Tibial artery (tissue), 4 donors: ENCODE measurements at regions not wholly inside any gene's neighbourhood (a gene's known extent, or its start where the extent isn't known, plus 50 kb on each side); places are given as distances from the start of the nearest gene placed in this dataset.
"Not testable (repeated sequence)": the region's sequence is repeated elsewhere in the genome, so short reads cannot be mapped to it uniquely, and the experiment has no call there.

Source experiments
- DNase-seq, 2 donors: peaks; one replicate each; pipeline ENCODE4 v3.0.0-alpha.2; 2019
- H3K27ac ChIP-seq, 2 donors: fragments of 200-600 bp; sonication (generic) in 1 of 2; 1 replicate in 1 of 2; 2 replicates in 1 of 2; pipeline ENCODE4 v1.5.1; 2018 to 2019; ENCODE audit warnings: mild to moderate bottlenecking in 1 of 2
- H3K27me3 ChIP-seq, 2 donors: fragments of 200-600 bp; sonication (generic) in 1 of 2; one replicate each; pipeline versions ENCODE4 v1.5.1 to v1.6.0; 2016 to 2019
- H3K36me3 ChIP-seq, 3 donors: fragments of 200-600 bp; sonication (generic) in 2 of 3; one replicate each; pipeline ENCODE4 v1.5.1; 2016 to 2019; ENCODE audit warnings: mild to moderate bottlenecking in 2 of 3
- H3K4me1 ChIP-seq, 4 donors: fragments of 200-600 bp; sonication (generic) in 2 of 4; 1 replicate in 3 of 4; 2 replicates in 1 of 4; pipeline ENCODE4 v1.5.1; 2016 to 2019
- H3K4me3 ChIP-seq, 2 donors: fragments of 200-600 bp; sonication (generic) in 1 of 2; 1 replicate in 1 of 2; 2 replicates in 1 of 2; pipeline ENCODE4 v1.5.1; 2018 to 2019; ENCODE audit warnings: mild to moderate bottlenecking in 2 of 2
- H3K9me3 ChIP-seq, 3 donors: fragments of 200-600 bp; sonication (generic) in 1 of 3; one replicate each; pipeline ENCODE4 v1.5.1; 2016 to 2019
- intact Hi-C: fragments of 100-400 bp; cut with DNase I; formaldehyde crosslinking; loops from one replicate; pipeline ENCODE4 v1.15.0; 2023; ENCODE audit warnings: low total_unique reads
- TF ChIP-seq, protein P1 (sequence below), 2 experiments: fragments of 200-600 bp in 1 of 2; fragments of 450-650 bp in 1 of 2; IDR thresholded peaks; one replicate each; pipeline ENCODE4 v1.5.1; 2017 to 2019; ENCODE audit warnings: antibody characterized with exemption in 2 of 2, mild to moderate bottlenecking in 1 of 2, moderate library complexity in 1 of 2

DNA sequence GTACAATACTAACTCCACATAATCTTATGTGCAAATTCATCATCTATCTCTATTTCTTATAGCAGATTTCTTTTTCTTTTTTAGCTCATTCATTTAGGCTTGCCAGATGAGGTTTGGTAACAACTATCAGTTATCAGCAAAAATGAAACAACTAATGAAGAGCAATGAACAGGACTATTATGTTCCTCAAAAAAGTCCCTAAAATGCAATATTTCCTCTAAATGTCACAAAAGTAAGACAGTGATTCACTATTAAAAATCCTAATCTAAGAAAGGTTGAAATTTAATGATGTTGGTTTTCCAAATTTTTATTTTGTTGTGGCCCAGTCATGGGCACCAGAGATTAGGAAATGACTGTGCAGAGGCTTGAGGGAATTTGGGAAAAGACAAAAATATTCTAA, 135.3 kb downstream of the PPIAL4G start:
- Histone ChIP-seq H3K9me3 (no peaks in the 10 kb centered on the region), H3K4me1 (peaks cover 0 to 5% (median 2%) of the 10 kb centered on the region in 4 donors), H3K36me3 (no peaks in the 10 kb centered on the region), H3K4me3 (no peak overlapping the region), H3K27ac (no peak overlapping the region), H3K27me3 (peaks cover 0 to 42% of the 10 kb centered on the region in 2 donors)
- intact Hi-C loops = no loop called here
- TF ChIP-seq, protein P1, sequence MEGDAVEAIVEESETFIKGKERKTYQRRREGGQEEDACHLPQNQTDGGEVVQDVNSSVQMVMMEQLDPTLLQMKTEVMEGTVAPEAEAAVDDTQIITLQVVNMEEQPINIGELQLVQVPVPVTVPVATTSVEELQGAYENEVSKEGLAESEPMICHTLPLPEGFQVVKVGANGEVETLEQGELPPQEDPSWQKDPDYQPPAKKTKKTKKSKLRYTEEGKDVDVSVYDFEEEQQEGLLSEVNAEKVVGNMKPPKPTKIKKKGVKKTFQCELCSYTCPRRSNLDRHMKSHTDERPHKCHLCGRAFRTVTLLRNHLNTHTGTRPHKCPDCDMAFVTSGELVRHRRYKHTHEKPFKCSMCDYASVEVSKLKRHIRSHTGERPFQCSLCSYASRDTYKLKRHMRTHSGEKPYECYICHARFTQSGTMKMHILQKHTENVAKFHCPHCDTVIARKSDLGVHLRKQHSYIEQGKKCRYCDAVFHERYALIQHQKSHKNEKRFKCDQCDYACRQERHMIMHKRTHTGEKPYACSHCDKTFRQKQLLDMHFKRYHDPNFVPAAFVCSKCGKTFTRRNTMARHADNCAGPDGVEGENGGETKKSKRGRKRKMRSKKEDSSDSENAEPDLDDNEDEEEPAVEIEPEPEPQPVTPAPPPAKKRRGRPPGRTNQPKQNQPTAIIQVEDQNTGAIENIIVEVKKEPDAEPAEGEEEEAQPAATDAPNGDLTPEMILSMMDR (IDR thresholded peaks at IDR 0.05) = no peak
- DNase-seq = no peak

DNA sequence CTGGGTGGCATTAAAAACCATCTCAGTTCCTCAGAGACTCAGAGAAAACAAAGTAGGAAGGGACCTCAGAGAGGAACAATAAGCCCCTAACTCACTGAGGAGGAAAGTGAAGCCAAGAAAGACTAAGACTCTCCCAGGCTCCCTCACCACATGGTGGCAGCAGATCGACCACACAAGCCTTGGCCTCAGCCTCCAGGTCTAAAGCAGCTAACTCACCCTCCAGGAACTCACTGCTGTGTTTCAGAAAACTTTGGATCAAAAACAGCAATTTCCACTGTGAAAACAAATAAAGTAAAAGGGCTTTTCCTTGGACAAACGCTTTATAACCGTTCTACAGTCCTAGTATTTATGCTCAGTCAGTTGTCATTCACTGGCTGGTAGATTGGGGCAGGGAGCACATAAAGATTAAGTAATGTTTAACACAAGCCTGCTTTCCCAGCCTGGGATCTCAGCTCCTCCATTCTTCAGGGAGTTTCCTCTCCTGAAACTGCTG, 137.4 kb downstream of the PPIAL4G start:
- H3K36me3 ChIP-seq, H3K9me3 ChIP-seq, intact Hi-C loops, DNase-seq, H3K27ac ChIP-seq, H3K4me1 ChIP-seq, H3K4me3 ChIP-seq: not testable (repeated sequence)
- TF ChIP-seq, protein P1 (IDR thresholded peaks at IDR 0.05) = peak; percentile 33 to 50
- peaks cover 0 to 22% of the 10 kb centered on the region in 2 donors for H3K27me3 ChIP-seq

DNA sequence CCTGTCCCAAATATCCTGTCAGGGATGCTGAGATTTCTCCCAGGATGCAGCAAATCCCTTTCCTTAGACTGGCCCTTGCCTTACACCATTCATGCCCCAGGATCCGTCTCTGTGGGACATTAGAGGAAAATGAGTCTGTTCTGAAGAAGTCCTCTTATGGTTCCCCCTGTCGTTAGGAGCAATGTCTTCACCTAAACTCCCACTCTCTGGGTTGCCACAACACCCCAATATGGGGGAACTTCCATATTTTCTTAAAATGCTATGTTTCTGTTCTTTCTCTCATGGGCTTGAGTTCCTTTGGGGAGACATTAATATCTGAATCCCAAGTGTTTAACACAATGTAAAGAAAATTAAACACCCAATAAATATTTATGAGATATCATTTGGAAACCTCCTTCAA, 138.5 kb downstream of the PPIAL4G start:
- H3K27ac ChIP-seq, intact Hi-C loops, H3K36me3 ChIP-seq, H3K4me1 ChIP-seq, DNase-seq, H3K4me3 ChIP-seq, H3K9me3 ChIP-seq: not testable (repeated sequence)
- peaks cover 0 to 13% of the 10 kb centered on the region in 2 donors for H3K27me3 ChIP-seq

DNA sequence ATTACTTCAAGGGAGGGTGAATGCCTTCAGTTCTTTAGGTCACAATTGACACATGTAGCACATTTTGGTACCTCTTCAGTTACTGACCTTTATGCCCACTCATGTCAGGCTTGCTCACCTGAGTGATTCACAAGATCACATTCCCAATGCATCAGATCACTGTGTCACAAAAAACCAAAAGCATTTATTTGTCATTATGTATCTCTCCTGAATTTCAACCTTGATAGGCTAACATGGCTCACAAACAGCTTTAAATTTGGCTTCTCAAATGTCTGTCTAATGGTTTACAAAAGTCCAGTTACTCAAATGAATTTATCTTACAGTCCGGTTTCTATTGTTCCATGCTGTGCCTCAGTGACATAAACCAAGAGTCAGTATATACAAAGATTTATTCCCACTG, 141.4 kb downstream of the PPIAL4G start:
- H3K4me1 ChIP-seq, DNase-seq, intact Hi-C loops, H3K36me3 ChIP-seq, H3K27me3 ChIP-seq, H3K9me3 ChIP-seq, H3K4me3 ChIP-seq, H3K27ac ChIP-seq: not testable (repeated sequence)

DNA sequence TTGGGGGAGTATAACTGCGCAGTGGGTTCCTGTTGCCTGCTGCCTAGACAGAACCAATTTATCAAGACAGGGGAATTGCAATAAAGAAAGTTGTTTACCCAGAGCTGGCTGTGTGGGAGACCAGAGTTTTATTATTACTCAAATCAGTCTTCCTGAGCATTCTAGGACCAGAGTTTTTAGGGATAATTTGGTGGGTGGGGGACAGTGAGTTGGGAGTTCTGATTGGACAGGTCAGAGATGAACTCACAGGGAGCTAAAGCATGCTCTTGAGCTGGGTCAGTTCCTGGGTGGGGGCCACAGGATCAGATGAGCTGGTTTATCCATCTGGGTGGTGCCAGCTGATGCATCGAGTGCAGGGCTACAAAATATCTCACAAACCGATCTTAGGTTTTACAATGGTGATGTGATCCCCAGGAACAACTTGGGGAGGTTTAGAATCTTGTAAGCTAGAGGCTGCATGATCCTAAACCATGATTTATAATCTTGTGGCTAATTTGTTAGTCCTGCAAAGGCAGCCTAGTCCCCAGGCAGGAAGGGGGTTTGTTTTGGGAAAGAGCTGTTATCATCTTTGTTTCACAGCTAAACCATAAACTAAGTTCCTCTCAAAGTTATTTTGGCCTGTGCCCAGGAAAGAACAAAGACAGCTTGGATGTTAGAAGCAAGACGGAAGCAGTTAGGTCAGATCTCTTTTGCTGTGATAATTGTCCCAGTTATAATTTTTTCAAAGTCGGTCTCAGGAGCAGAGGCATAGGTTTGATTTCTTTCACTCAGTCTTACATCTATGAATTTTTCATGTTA, 146.8 kb downstream of the PPIAL4G start:
- DNase-seq, intact Hi-C loops, H3K36me3 ChIP-seq, H3K27me3 ChIP-seq, H3K27ac ChIP-seq, H3K4me3 ChIP-seq, H3K9me3 ChIP-seq: not testable (repeated sequence)
- H3K4me1 ChIP-seq = peaks cover 0 to 21% (median 10%) of the 10 kb centered on the region in 4 donors

DNA sequence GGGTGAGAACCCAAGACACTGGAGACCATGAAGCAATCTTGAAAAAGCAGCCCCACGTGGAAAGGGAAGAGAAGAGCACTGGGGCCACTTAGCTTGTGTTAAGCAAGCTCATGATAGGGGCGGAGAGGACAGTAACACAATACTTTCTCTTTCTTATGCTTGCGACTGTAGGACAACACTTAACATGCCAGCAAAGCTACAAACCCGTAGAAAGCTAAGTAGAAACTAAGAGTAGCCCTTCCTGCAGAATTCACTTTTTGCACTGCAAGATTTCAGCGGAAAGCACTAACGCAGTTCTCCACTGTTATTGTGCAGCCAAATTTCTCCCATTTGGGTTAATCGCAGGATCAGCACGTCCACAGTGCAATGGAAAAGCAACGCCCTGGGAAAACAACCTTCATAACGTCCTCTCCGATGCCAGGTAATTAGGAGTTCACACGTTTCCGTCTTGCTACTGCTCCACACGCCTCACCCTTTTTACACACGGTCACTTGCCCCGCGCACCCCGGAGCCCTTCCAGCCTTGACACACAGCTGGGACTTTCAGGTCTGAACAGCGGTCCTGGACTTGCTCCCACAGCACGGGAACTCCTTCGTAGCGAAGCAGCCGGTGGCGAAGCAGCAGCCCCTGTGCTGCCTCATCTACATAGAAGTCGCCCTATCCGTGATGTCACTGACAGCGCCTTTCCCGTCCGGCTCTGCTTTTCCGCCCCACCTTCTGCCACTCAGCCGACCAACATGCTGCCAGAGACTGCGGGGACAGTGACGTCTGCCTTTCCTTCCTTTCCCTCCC, 148.6 kb downstream of the PPIAL4G start:
- intact Hi-C loops = no loop called here
- DNase-seq = peak; percentile 73 to 87
- Histone ChIP-seq H3K9me3 (no peaks in the 10 kb centered on the region), H3K27me3 (peaks cover 0 to 6% of the 10 kb centered on the region in 2 donors), H3K27ac (peak overlapping the region; percentile 44 to 69), H3K4me1 (peaks cover 0 to 21% (median 10%) of the 10 kb centered on the region in 4 donors), H3K36me3 (no peaks in the 10 kb centered on the region), H3K4me3 (peak overlapping the region; percentile 45 to 50)
- TF ChIP-seq, protein P1 (IDR thresholded peaks at IDR 0.05) = no peak

DNA sequence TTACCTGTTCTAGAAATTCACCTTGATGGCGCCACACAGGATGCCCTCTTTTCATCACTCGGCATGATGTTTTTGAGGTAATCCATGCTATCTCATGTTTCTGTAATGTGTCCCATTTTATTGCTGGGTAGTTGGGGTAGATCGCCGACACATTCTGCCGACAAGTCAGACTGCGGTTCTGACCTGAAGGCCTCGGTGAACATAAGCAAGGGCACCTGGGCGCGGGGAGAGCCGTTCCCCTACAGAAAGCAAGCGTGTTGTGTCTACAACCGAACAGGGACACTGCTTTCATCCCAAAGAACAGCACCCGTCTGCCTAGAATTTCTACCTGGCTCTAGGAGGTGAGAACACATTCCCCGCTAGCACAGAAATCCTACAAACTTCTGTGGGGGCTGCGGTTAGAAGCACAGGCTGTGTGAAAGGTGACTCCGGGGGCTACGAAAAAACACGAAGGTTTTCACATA, 149.2 kb downstream of the PPIAL4G start:
- no peaks in the 10 kb centered on the region for H3K9me3 ChIP-seq
- no peaks in the 10 kb centered on the region for H3K36me3 ChIP-seq
- intact Hi-C loops = no loop called here
- peaks cover 0 to 21% (median 10%) of the 10 kb centered on the region in 4 donors for H3K4me1 ChIP-seq
- TF ChIP-seq, protein P1 (IDR thresholded peaks at IDR 0.05) = no peak
- H3K27ac ChIP-seq = peak overlapping the region in 1 of 2 donors; percentile 69
- no peak for DNase-seq
- peaks cover 0 to 12% of the 10 kb centered on the region in 2 donors for H3K27me3 ChIP-seq
- peak overlapping the region; percentile 45 to 50 for H3K4me3 ChIP-seq
